ENCODE measurements at regions not wholly inside any gene's neighbourhood (a gene's known extent, or its start where the extent isn't known, plus 50 kb on each side); places are given as distances from the start of the nearest gene placed in this dataset.
"Not testable (repeated sequence)": the region's sequence is repeated elsewhere in the genome, so short reads cannot be mapped to it uniquely, and the experiment has no call there.

DNA sequence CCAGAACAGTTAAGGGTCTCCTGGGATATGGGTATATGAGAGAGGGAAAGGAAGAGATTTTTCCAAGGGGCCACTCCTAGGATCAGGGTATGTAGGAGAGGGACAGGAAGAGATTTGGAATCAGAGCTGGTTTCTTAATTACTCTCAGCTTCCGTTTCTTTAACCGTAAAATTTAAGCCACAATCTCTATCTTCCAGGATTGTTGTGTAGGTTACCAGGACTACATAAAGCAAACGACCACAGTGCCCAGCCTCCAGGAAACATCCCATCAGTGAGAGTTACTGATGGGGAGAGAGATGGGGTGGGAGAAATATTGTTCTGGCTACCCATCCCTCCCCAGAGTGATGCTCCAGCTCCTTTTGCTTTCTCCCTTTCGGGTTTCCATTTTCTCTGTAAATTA is 114.6 kb upstream of the THUMPD2 start:
- intact Hi-C loops (cut with DNase I) = no loop called here
- no peak overlapping the region for H3K27ac ChIP-seq

DNA sequence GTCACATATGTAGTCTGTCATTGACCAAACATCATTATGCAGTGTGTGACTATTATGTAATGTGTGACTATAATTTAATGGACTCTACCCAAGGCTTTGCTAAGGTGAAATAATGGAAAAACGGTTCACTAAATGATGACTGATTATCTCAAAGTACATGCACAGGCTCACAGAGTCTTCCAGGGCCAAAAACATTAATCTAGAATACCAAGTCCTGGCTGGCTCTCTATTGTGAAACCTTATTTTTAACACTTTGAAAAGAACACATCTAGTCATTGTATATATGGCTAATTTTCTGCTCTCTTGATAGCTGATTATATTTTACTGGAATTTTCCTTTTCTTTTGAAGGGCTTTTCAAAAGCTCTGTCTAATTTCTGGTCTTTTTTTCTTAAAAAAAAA is 102.9 kb upstream of the THUMPD2 start:
- H3K4me3 ChIP-seq = no peak overlapping the region
- H3K27ac ChIP-seq = no peak overlapping the region
- ATAC-seq = no peak
- H3K4me1 ChIP-seq = no peaks in the 10 kb centered on the region
- no peaks in the 10 kb centered on the region for H3K36me3 ChIP-seq
- intact Hi-C loops (cut with DNase I) = no loop called here
- no peaks in the 10 kb centered on the region for H3K27me3 ChIP-seq
- DNase-seq = no peak
- no peaks in the 10 kb centered on the region for H3K9me3 ChIP-seq
- TF ChIP-seq, protein P1, sequence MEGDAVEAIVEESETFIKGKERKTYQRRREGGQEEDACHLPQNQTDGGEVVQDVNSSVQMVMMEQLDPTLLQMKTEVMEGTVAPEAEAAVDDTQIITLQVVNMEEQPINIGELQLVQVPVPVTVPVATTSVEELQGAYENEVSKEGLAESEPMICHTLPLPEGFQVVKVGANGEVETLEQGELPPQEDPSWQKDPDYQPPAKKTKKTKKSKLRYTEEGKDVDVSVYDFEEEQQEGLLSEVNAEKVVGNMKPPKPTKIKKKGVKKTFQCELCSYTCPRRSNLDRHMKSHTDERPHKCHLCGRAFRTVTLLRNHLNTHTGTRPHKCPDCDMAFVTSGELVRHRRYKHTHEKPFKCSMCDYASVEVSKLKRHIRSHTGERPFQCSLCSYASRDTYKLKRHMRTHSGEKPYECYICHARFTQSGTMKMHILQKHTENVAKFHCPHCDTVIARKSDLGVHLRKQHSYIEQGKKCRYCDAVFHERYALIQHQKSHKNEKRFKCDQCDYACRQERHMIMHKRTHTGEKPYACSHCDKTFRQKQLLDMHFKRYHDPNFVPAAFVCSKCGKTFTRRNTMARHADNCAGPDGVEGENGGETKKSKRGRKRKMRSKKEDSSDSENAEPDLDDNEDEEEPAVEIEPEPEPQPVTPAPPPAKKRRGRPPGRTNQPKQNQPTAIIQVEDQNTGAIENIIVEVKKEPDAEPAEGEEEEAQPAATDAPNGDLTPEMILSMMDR (IDR thresholded peaks at IDR 0.05) = no peak

More for the DNA sequence above, 114.6 kb upstream of the THUMPD2 start:
- TF ChIP-seq, protein P1 (IDR thresholded peaks at IDR 0.05) = no peak
- ATAC-seq (no peak), DNase-seq (no peak)
- Histone ChIP-seq H3K27me3 (no peaks in the 10 kb centered on the region), H3K4me3 (no peak overlapping the region), H3K36me3 (no peaks in the 10 kb centered on the region), H3K9me3 (no peaks in the 10 kb centered on the region), H3K4me1 (no peaks in the 10 kb centered on the region)

DNA sequence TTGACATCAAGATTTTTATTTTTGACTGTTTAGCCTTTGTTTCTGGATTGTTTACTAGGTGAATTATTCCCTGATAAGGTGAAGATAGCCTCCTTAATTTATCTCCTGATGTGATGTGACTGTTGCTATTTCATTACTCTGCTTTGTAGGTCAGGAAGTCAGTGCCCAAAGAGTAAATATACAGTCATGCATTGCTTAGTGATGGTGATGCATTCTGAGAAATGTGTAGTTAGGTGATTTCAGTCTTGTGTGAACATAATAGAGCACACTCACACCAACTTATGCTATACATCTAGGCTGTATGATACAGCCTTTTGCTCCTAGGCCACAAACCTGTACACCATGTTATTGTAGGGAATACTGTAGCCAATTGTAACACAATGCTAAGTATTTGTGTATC is 102.4 kb upstream of the THUMPD2 start:
- intact Hi-C loops (cut with DNase I) = no loop called here
- TF ChIP-seq, protein P1 (IDR thresholded peaks at IDR 0.05) = no peak
- H3K27me3 ChIP-seq = no peaks in the 10 kb centered on the region
- no peaks in the 10 kb centered on the region for H3K36me3 ChIP-seq
- ATAC-seq (no peak), DNase-seq (no peak)
- H3K27ac ChIP-seq = no peak overlapping the region
- no peaks in the 10 kb centered on the region for H3K9me3 ChIP-seq
- H3K4me1 ChIP-seq = no peaks in the 10 kb centered on the region
- H3K4me3 ChIP-seq = no peak overlapping the region

DNA sequence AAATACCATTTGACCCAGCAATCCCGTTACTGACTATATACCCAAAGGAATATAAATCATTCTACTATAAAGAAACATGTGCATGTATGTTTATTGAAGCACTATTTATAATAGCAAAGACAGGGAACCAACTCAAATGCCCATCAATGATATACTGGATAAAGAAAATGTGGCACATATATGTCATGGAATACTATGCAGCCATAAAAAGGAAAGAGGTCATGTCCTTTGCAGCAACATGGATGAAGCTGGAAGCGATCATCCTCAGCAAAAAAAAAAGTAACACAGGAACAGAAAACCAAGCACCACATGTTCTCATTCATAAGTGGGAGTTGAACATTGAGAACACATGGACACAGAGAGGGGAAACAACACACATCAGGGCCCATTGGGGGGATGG is 99.9 kb upstream of the THUMPD2 start:
- H3K4me1 ChIP-seq; H3K27me3 ChIP-seq; H3K27ac ChIP-seq; DNase-seq; H3K36me3 ChIP-seq; H3K9me3 ChIP-seq; ATAC-seq; H3K4me3 ChIP-seq; intact Hi-C loops (cut with DNase I): not testable (repeated sequence)

DNA sequence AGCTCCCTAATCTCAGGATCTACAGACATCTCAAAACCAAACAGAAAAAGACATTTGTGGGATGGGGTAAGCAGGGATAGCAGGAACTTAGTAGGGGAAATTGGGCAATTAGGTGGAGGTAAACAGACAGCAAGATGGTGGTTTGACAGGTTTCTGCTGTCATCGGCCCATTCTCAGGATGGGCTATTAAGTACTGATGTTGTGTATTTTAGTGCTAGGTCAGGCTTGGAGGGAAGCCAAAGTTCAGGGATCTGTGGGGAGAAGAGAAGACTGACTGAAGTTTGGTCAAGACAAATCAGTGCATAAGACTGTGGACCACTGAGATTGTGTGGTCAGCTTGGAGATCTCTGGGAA is 96.8 kb upstream of the THUMPD2 start:
- DNase-seq = no peak

More for the DNA sequence above, 96.8 kb upstream of the THUMPD2 start:
- no peaks in the 10 kb centered on the region for H3K9me3 ChIP-seq
- TF ChIP-seq, protein P1 (IDR thresholded peaks at IDR 0.05) = no peak
- no peak overlapping the region for H3K4me3 ChIP-seq
- no peak overlapping the region for H3K27ac ChIP-seq
- H3K27me3 ChIP-seq = no peaks in the 10 kb centered on the region
- no peaks in the 10 kb centered on the region for H3K36me3 ChIP-seq
- intact Hi-C loops (cut with DNase I) = no loop called here
- no peak for ATAC-seq
- no peaks in the 10 kb centered on the region for H3K4me1 ChIP-seq
